ENCODE measurements at regions not wholly inside any gene's neighbourhood (a gene's known extent, or its start where the extent isn't known, plus 50 kb on each side); places are given as distances from the start of the nearest gene placed in this dataset.
"Not testable (repeated sequence)": the region's sequence is repeated elsewhere in the genome, so short reads cannot be mapped to it uniquely, and the experiment has no call there.

- DNase-seq: no peak
These were observed 253.2 kb downstream of the ZPLD1 start for GRCh38 chr3:102687851-102688555.

DNA sequence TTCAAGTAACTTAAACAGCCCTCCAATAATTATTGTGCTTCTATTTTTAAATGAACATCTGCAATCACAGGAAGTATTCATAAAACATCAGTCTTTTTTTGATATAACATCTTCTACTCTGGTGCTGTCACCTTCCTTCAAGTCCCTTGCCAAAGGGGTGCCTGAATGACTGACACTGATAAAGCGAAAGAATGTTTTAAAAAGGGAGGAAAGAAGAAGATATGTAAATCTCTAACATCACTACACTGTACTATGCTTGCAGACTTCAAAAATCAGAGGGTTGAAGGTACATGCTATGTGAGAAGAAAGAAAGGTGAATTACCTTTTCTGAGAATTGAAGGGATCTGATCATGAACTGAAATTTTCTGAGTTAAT lies 253.7 kb downstream of the ZPLD1 start:
- no peak for DNase-seq

- DNase-seq: no peak
These were observed 256.7 kb downstream of the ZPLD1 start for GRCh38 chr3:102691507-102691906.

DNA sequence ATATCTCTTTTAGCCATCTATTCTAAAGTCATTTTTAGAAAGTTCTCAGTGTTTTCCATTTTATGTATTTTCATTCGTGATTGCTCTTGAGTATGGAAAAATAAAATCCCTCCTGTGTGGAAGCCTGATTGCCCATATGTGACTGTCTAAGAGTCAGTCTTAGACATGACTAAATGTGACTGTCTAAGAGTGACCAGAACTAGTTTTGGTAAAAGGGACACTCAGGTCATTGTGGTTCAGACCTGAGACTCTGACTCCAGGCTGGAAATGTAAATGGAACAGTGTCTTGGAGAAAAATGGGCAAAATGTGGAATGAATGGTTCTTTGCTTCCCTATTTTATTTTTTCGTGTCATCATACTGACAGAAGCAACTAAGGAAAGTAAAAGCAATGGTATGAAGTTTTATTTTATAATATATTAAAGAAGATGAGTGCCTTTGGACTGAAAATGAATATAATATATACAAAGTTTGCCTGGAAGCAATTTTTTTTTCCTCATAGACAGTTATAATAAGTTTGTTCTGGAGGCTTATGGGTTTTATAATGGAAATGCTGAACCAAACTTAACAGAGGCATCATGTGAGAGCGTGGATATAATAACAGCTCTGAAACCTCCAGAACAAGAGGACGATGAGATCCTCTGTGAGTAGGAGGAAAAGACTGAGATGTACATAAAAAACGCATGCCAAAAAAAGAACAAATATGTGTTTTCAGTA lies 264.4 kb downstream of the ZPLD1 start:
- DNase-seq: no peak

GRCh38 chr3:102699819-102700140 lies 265.0 kb downstream of the ZPLD1 start:
- no peak for DNase-seq

- DNase-seq: no peak
These were observed 278.1 kb downstream of the ZPLD1 start for GRCh38 chr3:102712896-102713295.

DNA sequence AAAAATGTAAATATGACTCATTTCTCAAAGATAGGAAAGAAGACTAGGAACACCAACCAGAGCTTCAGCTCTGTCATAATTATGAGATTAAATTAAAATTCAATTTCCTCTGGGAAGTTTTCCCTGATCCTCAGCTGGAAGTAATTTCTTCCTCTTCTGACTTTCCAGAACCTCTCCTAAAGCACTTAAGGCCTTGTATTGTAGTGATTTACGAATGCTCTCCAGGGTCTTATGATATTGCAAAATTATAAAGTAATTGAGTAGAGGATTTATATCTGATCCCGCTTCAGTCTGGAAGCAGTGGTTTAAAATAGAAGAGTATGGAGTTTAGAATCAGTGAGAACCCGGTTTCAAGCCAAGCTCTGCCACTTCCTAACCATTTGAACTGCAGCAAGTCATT lies 279.8 kb downstream of the ZPLD1 start:
- no peak for DNase-seq

GRCh38 chr3:102715030-102715697 lies 280.3 kb downstream of the ZPLD1 start:
- no peak for DNase-seq

GRCh38 chr3:102718651-102719050 lies 283.8 kb downstream of the ZPLD1 start:
- no peak for DNase-seq

- DNase-seq: no peak
These were observed 287.5 kb downstream of the ZPLD1 start for GRCh38 chr3:102722317-102722716.

- no peak for DNase-seq
These were observed 292.5 kb downstream of the ZPLD1 start for GRCh38 chr3:102727340-102727739.

DNA sequence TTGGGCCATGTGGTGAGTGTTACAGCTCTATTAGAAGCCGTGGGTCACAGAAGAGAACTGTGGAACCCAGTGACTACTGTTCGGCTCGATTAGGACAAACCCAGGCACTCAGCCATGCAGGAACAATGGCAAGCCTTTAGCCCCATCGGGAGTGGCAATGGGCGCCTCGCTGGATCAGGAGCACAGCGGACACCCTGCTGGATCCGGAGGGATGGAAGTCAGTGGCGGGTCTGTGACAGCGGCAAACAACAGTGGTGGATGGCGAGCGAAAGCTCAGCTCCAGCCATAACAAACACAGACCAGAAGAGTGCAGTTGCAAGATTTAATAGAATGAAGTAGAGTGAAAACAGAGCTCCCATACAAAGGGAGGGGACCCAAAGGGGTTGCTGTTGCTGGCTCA lies 297.8 kb downstream of the ZPLD1 start:
- DNase-seq: not testable (repeated sequence)

DNA sequence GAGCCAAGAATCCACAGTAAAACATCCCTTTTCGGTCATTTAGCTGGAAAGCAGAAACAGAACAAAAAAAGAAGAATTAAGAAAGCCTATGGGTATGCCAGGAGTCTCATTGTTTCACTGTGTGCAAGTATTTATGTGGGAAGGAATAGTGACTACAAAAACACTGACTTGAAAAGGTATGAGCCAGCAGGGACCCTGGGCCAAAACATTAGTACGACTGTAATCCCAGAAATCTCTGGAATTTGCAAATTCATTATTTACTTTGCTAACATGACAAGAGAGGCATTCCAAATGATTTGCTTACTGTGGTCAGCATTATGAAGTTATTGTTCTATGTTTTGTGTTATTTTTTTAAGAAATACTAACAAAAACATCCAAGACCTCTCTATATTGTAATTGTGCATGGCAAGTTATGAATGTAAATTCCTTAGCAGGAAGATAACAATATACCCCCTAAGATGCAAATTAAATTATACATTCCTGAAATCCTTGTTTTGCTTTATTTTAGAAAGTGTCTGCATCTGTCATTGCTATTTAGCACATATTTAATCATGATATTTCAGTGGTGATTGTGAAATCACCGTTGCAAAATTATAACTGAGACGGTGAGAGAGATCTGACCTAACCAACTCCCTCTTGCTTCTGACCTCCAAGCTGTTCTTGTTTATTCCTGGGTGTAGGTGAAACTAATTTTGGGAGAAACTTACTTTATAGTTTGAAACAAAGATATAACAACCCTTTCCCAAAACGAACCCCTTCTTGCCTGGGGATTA lies 299.2 kb downstream of the ZPLD1 start:
- peak; percentile 11 for DNase-seq

GRCh38 chr3:102735311-102735710 lies 300.5 kb downstream of the ZPLD1 start:
- DNase-seq: no peak

DNA sequence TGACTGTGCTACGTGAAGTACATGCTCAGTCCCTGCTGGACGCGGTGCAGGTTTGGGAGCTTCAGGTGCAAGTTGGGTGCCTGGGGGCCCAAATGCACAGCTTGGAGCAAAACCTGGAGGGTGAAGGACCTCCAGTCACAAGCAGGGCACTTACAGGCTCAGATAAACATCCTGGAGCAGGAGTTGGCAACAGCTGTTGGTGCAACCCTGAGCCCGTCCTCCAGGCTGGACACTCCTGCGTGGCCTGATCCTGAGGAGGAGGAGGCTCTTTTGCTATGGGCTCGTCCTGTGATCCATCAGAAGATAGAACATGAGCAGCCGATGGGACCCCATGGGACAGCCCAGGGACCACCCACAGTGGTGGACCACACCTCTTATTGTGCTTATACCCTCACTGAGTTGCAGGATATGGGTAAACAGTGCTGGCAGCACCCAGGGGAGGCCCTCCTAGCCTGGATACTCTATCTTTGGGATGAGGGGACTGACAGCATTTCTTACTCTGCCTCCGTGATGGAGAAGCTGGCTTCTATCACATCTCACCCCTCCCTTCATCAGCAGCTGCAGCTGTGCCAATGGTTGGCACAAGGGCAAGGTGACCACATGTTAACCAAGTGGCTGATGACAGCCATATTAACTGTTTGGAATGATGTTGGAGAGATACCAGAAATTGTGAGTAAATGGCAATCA lies 301.6 kb downstream of the ZPLD1 start:
- DNase-seq: no peak

DNA sequence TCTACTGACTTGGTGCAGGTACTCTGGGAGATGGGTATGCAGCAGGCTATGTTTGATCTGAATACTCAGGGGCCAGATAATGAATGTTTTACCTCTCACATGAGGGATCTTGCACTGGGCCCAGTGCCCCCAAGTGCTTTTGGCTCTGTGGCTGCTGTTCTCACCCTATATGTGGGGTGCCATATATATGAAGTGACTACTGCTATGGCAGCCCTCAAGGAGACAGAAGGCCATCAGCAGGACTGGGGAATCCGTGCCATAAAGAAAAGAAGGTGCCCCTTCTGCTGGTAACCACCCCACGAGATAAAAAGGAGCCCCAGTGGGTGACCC lies 302.1 kb downstream of the ZPLD1 start:
- DNase-seq: no peak

DNA sequence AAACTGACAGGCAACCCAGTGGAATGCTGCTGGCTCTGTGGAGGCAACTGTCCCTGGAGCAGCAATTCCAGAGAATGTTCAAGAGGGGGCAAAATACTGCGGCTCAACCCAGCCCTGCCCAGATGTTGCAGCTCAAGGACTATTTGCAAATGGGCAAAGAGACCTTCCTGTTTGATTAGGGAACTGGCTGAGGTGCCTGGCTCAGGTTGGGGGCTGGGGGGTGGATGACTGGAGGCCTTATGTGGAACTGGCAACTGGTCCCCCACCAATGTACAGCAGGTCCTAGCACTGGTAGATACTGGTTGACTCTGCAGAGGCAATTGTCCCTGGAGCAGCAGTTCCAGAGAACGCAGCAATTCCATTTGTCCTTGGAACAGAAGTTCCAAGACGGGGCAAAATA lies 302.5 kb downstream of the ZPLD1 start:
- no peak for DNase-seq

- DNase-seq: no peak
These were observed 306.3 kb downstream of the ZPLD1 start for GRCh38 chr3:102741105-102741504.

GRCh38 chr3:102741694-102742093 lies 306.9 kb downstream of the ZPLD1 start:
- no peak for DNase-seq

DNA sequence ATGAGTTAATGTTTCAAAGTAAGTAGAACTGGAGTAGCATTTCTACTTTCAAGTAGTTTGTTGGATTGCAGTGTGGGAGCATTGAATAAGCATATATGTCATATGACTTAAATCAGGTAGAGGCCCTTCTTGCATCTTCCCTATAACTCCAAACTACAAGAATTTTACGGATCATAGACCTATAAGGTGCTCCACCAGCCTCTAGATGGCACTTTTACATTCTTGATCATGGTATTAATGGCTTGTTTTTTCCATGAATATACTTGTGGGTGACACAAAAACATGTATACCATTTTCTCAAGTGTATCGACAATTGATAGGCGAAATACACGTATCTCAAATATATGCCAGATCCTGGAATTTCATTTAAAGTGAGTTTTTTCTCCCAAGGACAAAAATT lies 311.1 kb downstream of the ZPLD1 start:
- DNase-seq: no peak

DNA sequence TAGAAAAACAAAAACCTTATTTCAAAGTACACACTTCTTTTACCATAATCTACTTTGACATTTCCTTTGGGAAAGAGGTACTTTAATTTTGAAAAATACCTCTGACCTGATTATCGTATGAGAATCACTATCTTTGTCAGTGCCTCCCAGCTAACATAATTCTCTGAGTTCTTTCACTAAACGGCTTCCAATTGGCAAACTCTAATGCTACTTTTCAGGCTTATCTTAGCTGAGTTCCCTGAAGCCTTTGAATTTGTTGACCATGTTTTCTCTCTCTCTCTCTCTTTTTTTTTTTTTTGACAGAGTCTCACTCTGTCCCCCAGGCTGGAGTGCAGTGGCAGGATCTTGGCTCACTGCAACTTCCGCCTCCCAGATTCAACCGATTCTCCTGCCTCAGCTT lies 312.8 kb downstream of the ZPLD1 start:
- DNase-seq: no peak

GRCh38 chr3:102748646-102749045 lies 313.8 kb downstream of the ZPLD1 start:
- DNase-seq: no peak

DNA sequence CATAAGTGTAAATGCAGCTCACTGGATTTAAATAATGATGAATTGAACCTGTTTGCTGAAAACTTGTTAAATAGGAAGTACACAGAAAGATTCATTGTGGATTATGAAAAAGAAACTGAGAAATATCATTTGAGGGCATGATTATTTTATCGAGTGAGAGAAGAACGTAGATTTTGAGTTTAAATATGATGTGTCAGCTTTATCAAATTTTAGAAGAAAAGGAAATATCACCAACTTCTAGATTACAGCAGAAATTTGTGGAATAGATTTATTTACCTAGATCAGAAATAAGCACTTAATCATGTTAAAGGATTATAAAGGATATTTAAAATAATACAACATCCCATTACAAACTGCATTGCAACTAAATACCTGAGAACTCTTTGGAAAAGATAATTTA lies 315.5 kb downstream of the ZPLD1 start:
- DNase-seq: no peak
